GM12864 (cell line): ENCODE measurements at regions not wholly inside any gene's neighbourhood (a gene's known extent, or its start where the extent isn't known, plus 50 kb on each side); places are given as distances from the start of the nearest gene placed in this dataset.

Source experiments
- DNase-seq: peaks from one replicate; pipeline ENCODE4 v3.0.0-alpha.2; 2011; ENCODE audit warnings: low read depth
- H3K4me3 ChIP-seq: 2 replicates; pipeline ENCODE4 v1.5.1; 2011; ENCODE audit warnings: mild to moderate bottlenecking, low read depth, low read length, control low read depth
- CTCF ChIP-seq: IDR thresholded peaks from 2 replicates; pipeline ENCODE4 v1.5.1; 2011; ENCODE audit warnings: low read depth, mild to moderate bottlenecking, moderate library complexity, low read length, control low read depth, inconsistent platforms; ENCODE audit errors: missing control alignments

- H3K4me3 ChIP-seq, result no peak overlapping the region
- no peak for TF ChIP-seq CTCF
- DNase-seq, result no peak
These were observed 641.5 kb downstream of the FGF9 start for GRCh38 chr13:22312405-22312803.

- no peak overlapping the region for H3K4me3 ChIP-seq
- no peak for DNase-seq
- TF ChIP-seq CTCF, result no peak
These were observed 645.7 kb downstream of the FGF9 start for GRCh38 chr13:22316494-22317025.

- DNase-seq, result no peak
- no peak overlapping the region for H3K4me3 ChIP-seq
- no peak for TF ChIP-seq CTCF
These were observed 650.1 kb downstream of the FGF9 start for GRCh38 chr13:22320991-22321390.

GRCh38 chr13:22325761-22326160, 654.9 kb downstream of the FGF9 start:
- TF ChIP-seq CTCF, result no peak
- no peak for DNase-seq
- no peak overlapping the region for H3K4me3 ChIP-seq

- TF ChIP-seq CTCF, result no peak
- DNase-seq, result no peak
These were observed 661.5 kb downstream of the FGF9 start for GRCh38 chr13:22332416-22332815.

GRCh38 chr13:22336460-22336859, 665.6 kb downstream of the FGF9 start:
- no peak for TF ChIP-seq CTCF
- H3K4me3 ChIP-seq, result no peak overlapping the region
- no peak for DNase-seq

More at GRCh38 chr13:22332416-22332815, 661.5 kb downstream of the FGF9 start:
- no peak overlapping the region for H3K4me3 ChIP-seq

- DNase-seq, result no peak
- no peak for TF ChIP-seq CTCF
- no peak overlapping the region for H3K4me3 ChIP-seq
These were observed 686.3 kb downstream of the FGF9 start for GRCh38 chr13:22357132-22357531.
